ENCODE measurements at regions not wholly inside any gene's neighbourhood (a gene's known extent, or its start where the extent isn't known, plus 50 kb on each side); places are given as distances from the start of the nearest gene placed in this dataset.

DNA sequence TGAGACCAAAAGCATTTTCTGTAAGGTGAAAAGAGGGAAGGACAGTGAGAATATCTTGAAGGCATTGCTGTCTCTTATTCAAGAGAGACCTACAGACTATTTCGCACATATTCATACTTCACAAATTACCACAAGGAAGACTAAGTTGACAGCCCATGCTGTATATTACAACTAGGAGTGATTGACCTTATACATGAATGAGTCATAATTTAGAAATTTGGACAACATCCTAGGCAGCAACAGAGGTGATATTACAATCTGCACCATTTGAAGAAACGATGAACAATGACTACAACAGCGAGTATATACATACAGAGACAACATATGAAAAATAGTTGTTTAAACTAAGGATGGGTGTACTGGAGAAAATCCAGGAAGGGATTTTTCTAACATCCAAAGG is 971.7 kb downstream of the CDH11 start:
- H3K9me3 Mint-ChIP-seq: peaks cover 6 to 17% (median 12%) of the 10 kb centered on the region in 5 donors
- no peaks in the 10 kb centered on the region for H3K36me3 Mint-ChIP-seq
- H3K4me1 Mint-ChIP-seq: no peaks in the 10 kb centered on the region
- H3K9me3 ChIP-seq (ENCODE audit: low read length): peaks cover 4% of the 10 kb centered on the region
- no peak overlapping the region for H3K27ac Mint-ChIP-seq
- H3K27me3 Mint-ChIP-seq: no peaks in the 10 kb centered on the region
- no peaks in the 10 kb centered on the region for H3K27me3 ChIP-seq (ENCODE audit: insufficient read depth, low read length, poor library complexity, severe bottlenecking)
- no peak for DNase-seq
- CTCF ChIA-PET: no interaction called here
- no peaks in the 10 kb centered on the region for H3K4me1 ChIP-seq (ENCODE audit: insufficient read depth, low read length)
- H3K27ac ChIP-seq (ENCODE audit: low read depth, low read length): no peak overlapping the region
- no peak overlapping the region for H3K4me3 Mint-ChIP-seq
- POLR2A ChIA-PET: no interaction called here
- H3K36me3 ChIP-seq (ENCODE audit: insufficient read depth, low read length): no peaks in the 10 kb centered on the region
- H3K4me3 ChIP-seq (ENCODE audit: low read length): no peak overlapping the region

GRCh38 chr16:64149756-64150155 is 972.1 kb downstream of the CDH11 start:
- H3K4me1 ChIP-seq (ENCODE audit: insufficient read depth, low read length): no peaks in the 10 kb centered on the region
- CTCF ChIA-PET: no interaction called here
- H3K27me3 ChIP-seq (ENCODE audit: insufficient read depth, low read length, poor library complexity, severe bottlenecking): no peaks in the 10 kb centered on the region
- Mint-ChIP-seq H3K27ac (no peak overlapping the region), H3K36me3 (no peaks in the 10 kb centered on the region), H3K4me3 (no peak overlapping the region), H3K27me3 (no peaks in the 10 kb centered on the region), H3K4me1 (no peaks in the 10 kb centered on the region), H3K9me3 (peaks cover 6 to 19% (median 12%) of the 10 kb centered on the region in 5 donors)
- DNase-seq: no peak
- POLR2A ChIA-PET: no interaction called here
- no peak overlapping the region for H3K4me3 ChIP-seq (ENCODE audit: low read length)
- H3K27ac ChIP-seq (ENCODE audit: low read depth, low read length): no peak overlapping the region
- H3K9me3 ChIP-seq (ENCODE audit: low read length): peaks cover 4% of the 10 kb centered on the region
- H3K36me3 ChIP-seq (ENCODE audit: insufficient read depth, low read length): no peaks in the 10 kb centered on the region

- Mint-ChIP-seq H3K9me3 (peaks cover 4 to 27% (median 12%) of the 10 kb centered on the region in 5 donors), H3K27ac (no peak overlapping the region), H3K4me3 (no peak overlapping the region), H3K36me3 (no peaks in the 10 kb centered on the region), H3K27me3 (no peaks in the 10 kb centered on the region), H3K4me1 (no peaks in the 10 kb centered on the region)
- no peak overlapping the region for H3K27ac ChIP-seq (ENCODE audit: low read depth, low read length)
- POLR2A ChIA-PET: no interaction called here
- H3K4me1 ChIP-seq (ENCODE audit: insufficient read depth, low read length): no peaks in the 10 kb centered on the region
- H3K36me3 ChIP-seq (ENCODE audit: insufficient read depth, low read length): no peaks in the 10 kb centered on the region
- peaks cover 4% of the 10 kb centered on the region for H3K9me3 ChIP-seq (ENCODE audit: low read length)
- no peaks in the 10 kb centered on the region for H3K27me3 ChIP-seq (ENCODE audit: insufficient read depth, low read length, poor library complexity, severe bottlenecking)
- CTCF ChIA-PET: no interaction called here
- no peak for DNase-seq
- no peak overlapping the region for H3K4me3 ChIP-seq (ENCODE audit: low read length)
Measured at GRCh38 chr16:64148356-64148755, 973.5 kb downstream of the CDH11 start.

DNA sequence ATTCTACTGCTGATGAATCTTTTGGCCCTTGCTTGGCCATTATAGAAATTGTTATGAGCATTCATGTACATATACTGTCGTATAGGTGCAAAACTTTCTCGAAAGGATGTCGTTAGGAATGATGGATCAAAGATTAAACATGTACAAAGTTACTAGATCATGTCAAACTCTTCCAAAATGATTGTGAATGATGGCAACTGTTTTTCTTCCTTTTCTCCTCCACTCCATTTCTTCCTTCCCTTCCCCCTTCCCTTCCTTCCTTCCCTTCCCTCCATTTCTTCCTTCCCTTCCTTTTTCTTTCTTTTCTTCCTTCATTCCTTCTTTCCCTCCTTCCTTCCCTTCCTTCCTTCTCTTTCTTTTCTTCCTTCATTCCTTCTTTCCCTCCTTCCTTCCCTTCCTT is 973.9 kb downstream of the CDH11 start:
- H3K27ac Mint-ChIP-seq: no peak overlapping the region
- Histone ChIP-seq H3K4me1 (ENCODE audit: insufficient read depth, low read length) (no peaks in the 10 kb centered on the region), H3K36me3 (ENCODE audit: insufficient read depth, low read length) (no peaks in the 10 kb centered on the region), H3K9me3 (ENCODE audit: low read length) (peaks cover 4% of the 10 kb centered on the region), H3K27me3 (ENCODE audit: insufficient read depth, low read length, poor library complexity, severe bottlenecking) (no peaks in the 10 kb centered on the region), H3K27ac (ENCODE audit: low read depth, low read length) (no peak overlapping the region), H3K4me3 (ENCODE audit: low read length) (no peak overlapping the region)
- ChIA-PET CTCF (no interaction called here), POLR2A (no interaction called here)
- H3K27me3 Mint-ChIP-seq: no peaks in the 10 kb centered on the region
- H3K9me3 Mint-ChIP-seq: peaks cover 4 to 24% (median 9%) of the 10 kb centered on the region in 5 donors
- DNase-seq: no peak
- H3K4me3 Mint-ChIP-seq: no peak overlapping the region
- no peaks in the 10 kb centered on the region for H3K4me1 Mint-ChIP-seq
- H3K36me3 Mint-ChIP-seq: no peaks in the 10 kb centered on the region

GRCh38 chr16:64144617-64145016 is 977.2 kb downstream of the CDH11 start:
- no peaks in the 10 kb centered on the region for H3K4me1 Mint-ChIP-seq
- no peak overlapping the region for H3K27ac Mint-ChIP-seq
- H3K9me3 ChIP-seq (ENCODE audit: low read length): no peaks in the 10 kb centered on the region
- H3K27ac ChIP-seq (ENCODE audit: low read depth, low read length): no peak overlapping the region
- DNase-seq: no peak
- no peak overlapping the region for H3K4me3 Mint-ChIP-seq
- CTCF ChIA-PET: no interaction called here
- no peak overlapping the region for H3K4me3 ChIP-seq (ENCODE audit: low read length)
- H3K4me1 ChIP-seq (ENCODE audit: insufficient read depth, low read length): no peaks in the 10 kb centered on the region
- no peaks in the 10 kb centered on the region for H3K36me3 Mint-ChIP-seq
- no peaks in the 10 kb centered on the region for H3K27me3 ChIP-seq (ENCODE audit: insufficient read depth, low read length, poor library complexity, severe bottlenecking)
- peaks cover 0 to 21% (median 6%) of the 10 kb centered on the region in 5 donors for H3K9me3 Mint-ChIP-seq
- no peaks in the 10 kb centered on the region for H3K36me3 ChIP-seq (ENCODE audit: insufficient read depth, low read length)
- POLR2A ChIA-PET: no interaction called here
- H3K27me3 Mint-ChIP-seq: no peaks in the 10 kb centered on the region

GRCh38 chr16:64138621-64139020 is 983.2 kb downstream of the CDH11 start:
- H3K4me3 ChIP-seq (ENCODE audit: low read length): no peak overlapping the region
- H3K4me1 ChIP-seq (ENCODE audit: insufficient read depth, low read length): no peaks in the 10 kb centered on the region
- CTCF ChIA-PET: no interaction called here
- POLR2A ChIA-PET: no interaction called here
- DNase-seq: no peak
- no peaks in the 10 kb centered on the region for H3K4me1 Mint-ChIP-seq
- no peak overlapping the region for H3K27ac Mint-ChIP-seq
- H3K36me3 ChIP-seq (ENCODE audit: insufficient read depth, low read length): no peaks in the 10 kb centered on the region
- H3K36me3 Mint-ChIP-seq: no peaks in the 10 kb centered on the region
- H3K9me3 ChIP-seq (ENCODE audit: low read length): peaks cover under 1% of the 10 kb centered on the region
- no peaks in the 10 kb centered on the region for H3K27me3 Mint-ChIP-seq
- no peaks in the 10 kb centered on the region for H3K27me3 ChIP-seq (ENCODE audit: insufficient read depth, low read length, poor library complexity, severe bottlenecking)
- peaks cover 4 to 24% (median 13%) of the 10 kb centered on the region in 5 donors for H3K9me3 Mint-ChIP-seq
- H3K27ac ChIP-seq (ENCODE audit: low read depth, low read length): no peak overlapping the region
- no peak overlapping the region for H3K4me3 Mint-ChIP-seq

- H3K27ac ChIP-seq (ENCODE audit: low read depth, low read length): no peak overlapping the region
- peaks cover 5 to 26% (median 19%) of the 10 kb centered on the region in 5 donors for H3K9me3 Mint-ChIP-seq
- no peaks in the 10 kb centered on the region for H3K4me1 Mint-ChIP-seq
- H3K4me3 ChIP-seq (ENCODE audit: low read length): no peak overlapping the region
- H3K4me3 Mint-ChIP-seq: no peak overlapping the region
- H3K27me3 Mint-ChIP-seq: no peaks in the 10 kb centered on the region
- no peaks in the 10 kb centered on the region for H3K27me3 ChIP-seq (ENCODE audit: insufficient read depth, low read length, poor library complexity, severe bottlenecking)
- H3K36me3 Mint-ChIP-seq: no peaks in the 10 kb centered on the region
- CTCF ChIA-PET: no interaction called here
- DNase-seq: no peak
- no peak overlapping the region for H3K27ac Mint-ChIP-seq
- POLR2A ChIA-PET: no interaction called here
- no peaks in the 10 kb centered on the region for H3K36me3 ChIP-seq (ENCODE audit: insufficient read depth, low read length)
- H3K4me1 ChIP-seq (ENCODE audit: insufficient read depth, low read length): no peaks in the 10 kb centered on the region
- peaks cover 4% of the 10 kb centered on the region for H3K9me3 ChIP-seq (ENCODE audit: low read length)
Measured at GRCh38 chr16:64138006-64138405, 983.9 kb downstream of the CDH11 start.

GRCh38 chr16:64136743-64137142 is 985.1 kb downstream of the CDH11 start:
- no peaks in the 10 kb centered on the region for H3K27me3 ChIP-seq (ENCODE audit: insufficient read depth, low read length, poor library complexity, severe bottlenecking)
- no peak for DNase-seq
- H3K4me1 ChIP-seq (ENCODE audit: insufficient read depth, low read length): no peaks in the 10 kb centered on the region
- H3K27ac ChIP-seq (ENCODE audit: low read depth, low read length): no peak overlapping the region
- peaks cover 5 to 21% (median 16%) of the 10 kb centered on the region in 5 donors for H3K9me3 Mint-ChIP-seq
- ChIA-PET POLR2A (no interaction called here), CTCF (no interaction called here)
- H3K9me3 ChIP-seq (ENCODE audit: low read length): peaks cover 7% of the 10 kb centered on the region
- H3K27me3 Mint-ChIP-seq: no peaks in the 10 kb centered on the region
- no peak overlapping the region for H3K4me3 ChIP-seq (ENCODE audit: low read length)
- no peaks in the 10 kb centered on the region for H3K36me3 ChIP-seq (ENCODE audit: insufficient read depth, low read length)
- no peak overlapping the region for H3K4me3 Mint-ChIP-seq
- no peaks in the 10 kb centered on the region for H3K4me1 Mint-ChIP-seq
- H3K36me3 Mint-ChIP-seq: no peaks in the 10 kb centered on the region
- no peak overlapping the region for H3K27ac Mint-ChIP-seq

DNA sequence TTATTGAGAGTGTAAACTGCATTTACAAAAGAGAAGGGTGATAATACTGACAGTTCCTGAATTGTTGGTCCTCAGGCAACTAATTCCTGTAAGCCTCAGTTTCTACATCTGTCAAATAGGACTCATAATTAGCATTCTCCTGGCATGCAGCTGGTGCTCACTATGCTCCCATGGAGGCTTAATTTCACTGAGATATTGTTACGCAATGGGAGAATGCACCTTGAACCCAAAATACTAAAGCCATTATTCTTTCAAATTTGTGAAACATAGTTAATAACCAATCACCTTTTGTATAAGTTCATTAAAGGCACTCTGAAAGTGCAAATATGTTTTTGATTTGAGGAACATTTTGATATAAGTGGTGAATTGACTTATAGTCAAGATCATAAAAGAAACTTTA is 985.5 kb downstream of the CDH11 start:
- CTCF ChIA-PET: no interaction called here

More for the DNA sequence above, 985.5 kb downstream of the CDH11 start:
- Mint-ChIP-seq H3K27ac (no peak overlapping the region), H3K4me3 (no peak overlapping the region), H3K9me3 (peaks cover 3 to 21% (median 18%) of the 10 kb centered on the region in 5 donors), H3K4me1 (no peaks in the 10 kb centered on the region), H3K27me3 (peaks cover 0 to 1% of the 10 kb centered on the region in 2 donors), H3K36me3 (no peaks in the 10 kb centered on the region)
- no peaks in the 10 kb centered on the region for H3K27me3 ChIP-seq (ENCODE audit: insufficient read depth, low read length, poor library complexity, severe bottlenecking)
- H3K36me3 ChIP-seq (ENCODE audit: insufficient read depth, low read length): no peaks in the 10 kb centered on the region
- H3K4me1 ChIP-seq (ENCODE audit: insufficient read depth, low read length): no peaks in the 10 kb centered on the region
- H3K9me3 ChIP-seq (ENCODE audit: low read length): peaks cover 7% of the 10 kb centered on the region
- DNase-seq: no peak
- H3K4me3 ChIP-seq (ENCODE audit: low read length): no peak overlapping the region
- POLR2A ChIA-PET: no interaction called here
- no peak overlapping the region for H3K27ac ChIP-seq (ENCODE audit: low read depth, low read length)

Measured in CD8-positive, alpha-beta memory T cell (primary cell).